T-helper 1 cell (primary cell): ENCODE measurements at regions not wholly inside any gene's neighbourhood (a gene's known extent, or its start where the extent isn't known, plus 50 kb on each side); places are given as distances from the start of the nearest gene placed in this dataset.
"Not testable (repeated sequence)": the region's sequence is repeated elsewhere in the genome, so short reads cannot be mapped to it uniquely, and the experiment has no call there.

Experiments
- DNase-seq, 5 donors: peaks; one replicate each; pipeline ENCODE4 v3.0.0-alpha.2; 2012 to 2020

DNA sequence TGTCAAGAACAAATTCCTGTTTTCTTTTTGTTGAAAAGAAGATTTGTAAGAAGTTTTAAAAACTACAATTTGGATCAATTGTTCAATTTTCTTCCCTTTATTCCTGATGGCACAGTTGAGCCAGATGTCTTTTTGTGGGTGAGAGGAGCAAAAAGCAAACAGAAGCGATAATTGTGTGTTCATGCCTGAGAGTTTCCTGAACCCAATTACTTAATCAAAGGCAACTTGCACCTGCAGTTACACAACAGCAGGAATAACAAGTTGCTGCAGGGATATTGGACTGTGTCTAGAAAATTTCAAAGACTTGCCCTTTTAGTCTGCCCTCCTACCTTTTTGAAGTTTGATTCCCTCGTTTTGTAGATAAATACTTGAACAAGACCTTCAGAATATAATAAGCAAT, 383.6 kb downstream of the DSEL start:
- no peak for DNase-seq

DNA sequence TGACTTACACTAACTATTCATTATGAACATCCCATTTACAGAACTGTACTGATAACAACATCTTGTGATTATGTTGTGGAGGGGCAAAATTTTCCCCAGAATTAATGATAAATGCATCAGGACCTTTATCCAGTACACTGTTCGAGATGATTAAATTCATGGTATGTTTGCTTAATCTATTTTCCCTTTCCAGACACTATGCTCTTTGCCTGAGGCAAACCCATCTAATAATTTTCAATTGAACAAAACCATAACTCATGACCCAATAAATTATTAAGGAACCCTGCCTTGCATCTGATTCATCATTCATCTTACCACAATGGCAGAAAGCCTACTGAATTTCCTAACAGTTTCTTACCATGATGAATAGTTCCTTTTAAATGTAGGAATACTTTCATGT, 385.0 kb downstream of the DSEL start:
- DNase-seq, result no peak

DNA sequence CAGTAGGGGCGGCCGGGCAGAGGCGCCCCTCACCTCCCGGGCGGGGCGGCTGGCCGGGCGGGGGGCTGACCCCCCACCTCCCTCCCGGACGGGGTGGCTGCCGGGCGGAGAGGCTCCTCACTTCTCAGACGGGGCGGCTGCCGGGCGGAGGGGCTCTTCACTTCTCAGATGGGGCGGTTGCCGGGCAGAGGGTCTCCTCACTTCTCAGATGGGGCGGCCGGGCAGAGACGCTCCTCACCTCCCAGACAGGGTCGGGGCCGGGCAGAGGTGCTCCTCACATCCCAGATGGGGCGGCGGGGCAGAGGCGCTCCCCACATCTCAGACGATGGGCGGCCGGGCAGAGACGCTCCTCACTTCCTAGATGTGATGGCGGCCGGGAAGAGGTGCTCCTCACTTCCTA, 389.8 kb downstream of the DSEL start:
- DNase-seq, result not testable (repeated sequence)

DNA sequence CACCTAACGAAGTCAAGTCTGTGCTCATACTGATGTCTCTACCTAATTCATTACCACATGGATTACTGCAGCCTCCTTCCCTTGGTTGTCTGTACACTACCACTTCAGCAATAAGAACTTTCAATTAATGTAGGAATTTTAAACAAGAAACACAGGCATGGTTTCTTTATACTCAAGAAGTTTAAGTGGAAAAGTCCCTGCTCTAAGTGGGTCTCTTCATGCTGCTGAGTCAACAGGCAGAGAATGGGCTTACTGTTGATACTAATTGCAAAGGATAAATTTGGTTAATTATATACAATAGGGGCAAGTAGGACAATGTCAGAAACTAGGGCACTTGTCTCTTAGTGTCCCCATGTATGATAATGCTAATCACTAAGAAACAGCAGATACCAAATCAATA, 392.6 kb downstream of the DSEL start:
- DNase-seq, result no peak

DNA sequence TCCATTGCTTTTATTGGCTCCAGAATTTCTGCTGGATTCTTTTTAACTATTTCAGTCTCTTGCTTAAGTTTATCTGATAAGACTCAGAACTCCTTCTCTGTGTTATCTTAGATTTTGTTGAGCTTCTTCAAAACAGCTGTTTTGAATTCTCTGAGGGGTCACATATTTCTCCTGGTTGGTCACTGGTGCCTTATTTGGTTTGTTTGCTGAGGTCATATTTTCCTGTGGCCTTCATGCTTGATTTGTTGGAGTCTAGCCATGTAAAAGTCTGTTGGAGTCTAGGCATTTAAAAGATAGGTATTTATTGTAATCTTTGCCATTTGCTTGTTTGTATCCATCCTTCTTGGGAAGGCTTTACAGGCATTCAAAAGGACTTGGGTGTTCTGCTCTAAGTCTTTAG, 398.7 kb downstream of the DSEL start:
- DNase-seq, result no peak

DNA sequence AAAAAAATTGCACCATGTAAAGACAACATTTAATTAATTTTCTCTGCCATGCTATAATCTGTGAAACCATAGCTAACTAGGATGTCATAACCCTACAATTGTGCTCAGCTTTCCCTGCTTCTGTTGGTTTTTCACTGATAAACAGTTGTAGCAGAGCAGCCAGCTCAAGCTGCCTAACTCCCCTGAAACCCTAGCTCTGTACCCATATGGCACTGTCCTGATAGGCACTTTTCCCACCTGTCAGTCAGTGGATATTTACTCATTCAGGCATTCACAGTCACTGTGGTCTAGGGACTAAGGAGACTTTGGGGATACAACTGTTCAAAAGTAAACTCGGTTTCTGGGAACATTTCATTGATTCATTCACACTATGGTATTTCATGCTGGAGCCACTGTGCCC, 407.0 kb downstream of the DSEL start:
- DNase-seq, result no peak

DNA sequence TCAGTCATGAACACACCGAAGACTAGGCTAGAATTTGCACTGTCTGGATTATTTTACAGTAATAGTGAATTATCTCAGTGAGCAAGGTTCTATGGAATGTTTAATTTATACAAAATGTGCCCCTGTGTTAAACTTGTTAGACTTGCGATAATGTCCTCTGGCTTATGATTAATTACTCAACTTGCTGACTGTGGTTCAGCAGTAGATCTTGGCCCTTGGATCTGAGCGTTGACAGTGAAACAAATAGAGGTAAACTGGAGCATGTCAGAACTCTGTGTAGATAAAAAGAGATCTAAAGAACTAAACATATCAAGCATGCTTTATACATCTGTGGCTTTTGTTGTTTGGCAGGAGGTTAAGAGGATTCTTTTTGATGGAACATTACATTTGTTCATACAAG, 407.6 kb downstream of the DSEL start:
- no peak for DNase-seq

DNA sequence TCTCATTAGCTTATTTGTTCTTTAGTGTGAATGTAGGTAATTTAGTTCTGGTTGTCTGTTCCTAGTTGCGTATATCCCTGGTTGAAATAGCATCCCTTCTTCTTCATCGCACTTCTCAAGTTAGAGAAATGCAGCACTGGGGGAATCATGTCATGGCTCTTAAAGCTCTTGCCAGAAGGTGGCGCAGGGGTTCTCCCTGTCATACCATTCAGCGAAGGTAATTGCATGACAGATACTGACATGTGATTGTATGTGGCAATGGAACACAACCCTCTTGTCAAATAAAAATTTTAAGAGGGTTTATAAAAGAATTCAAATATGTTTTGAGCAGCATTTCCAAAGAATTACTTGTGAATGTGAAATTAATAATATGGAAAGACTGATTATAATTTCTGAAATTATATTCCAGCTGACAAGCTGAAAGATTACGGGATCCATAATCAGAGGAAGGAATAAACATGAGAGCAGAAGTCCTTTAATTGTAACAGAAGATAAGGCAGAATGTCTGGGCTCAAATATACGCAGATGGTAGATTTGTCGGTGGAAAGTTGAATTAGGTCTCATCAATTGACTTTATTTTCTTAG, 411.7 kb downstream of the DSEL start:
- DNase-seq, result peak in 3 of 5 donors; percentile 2 to 19 (median 17)

DNA sequence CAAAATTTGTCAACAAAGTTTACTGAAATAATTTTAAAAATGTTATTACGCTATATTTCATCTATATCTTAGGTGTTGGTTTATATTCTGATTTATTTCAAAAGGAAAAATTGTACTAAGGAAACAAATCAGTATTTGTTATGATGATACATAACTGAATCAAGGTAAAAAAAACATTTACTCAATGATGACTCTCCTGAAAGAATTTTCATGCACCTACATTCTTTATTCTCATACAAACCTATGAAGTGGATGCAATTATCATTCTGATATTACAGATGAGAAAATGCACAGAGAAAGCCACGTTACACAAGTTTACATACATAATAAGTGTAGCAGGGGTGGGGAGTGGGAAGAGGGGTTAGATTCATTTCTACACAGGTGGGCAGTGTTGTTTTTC, 422.4 kb downstream of the DSEL start:
- DNase-seq, result no peak

DNA sequence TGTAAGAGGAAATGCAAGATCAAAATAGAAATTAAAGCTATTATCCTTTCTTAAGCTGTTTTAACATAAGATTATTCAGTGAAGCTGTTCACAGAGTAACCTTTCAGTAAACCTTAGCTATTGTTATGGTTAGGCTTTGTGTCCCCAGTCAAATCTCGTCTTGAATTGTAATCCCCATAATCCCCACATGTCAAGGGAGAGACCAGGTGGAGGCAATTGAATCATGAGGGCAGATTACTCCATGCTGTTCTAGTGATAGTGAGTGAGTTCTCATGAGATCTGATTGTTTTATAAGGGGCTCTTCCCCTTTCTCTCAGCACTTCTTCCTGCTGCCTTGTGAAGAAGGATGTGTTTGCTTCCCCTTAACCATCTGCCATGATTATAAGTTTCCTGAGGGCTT, 424.4 kb downstream of the DSEL start:
- no peak for DNase-seq

DNA sequence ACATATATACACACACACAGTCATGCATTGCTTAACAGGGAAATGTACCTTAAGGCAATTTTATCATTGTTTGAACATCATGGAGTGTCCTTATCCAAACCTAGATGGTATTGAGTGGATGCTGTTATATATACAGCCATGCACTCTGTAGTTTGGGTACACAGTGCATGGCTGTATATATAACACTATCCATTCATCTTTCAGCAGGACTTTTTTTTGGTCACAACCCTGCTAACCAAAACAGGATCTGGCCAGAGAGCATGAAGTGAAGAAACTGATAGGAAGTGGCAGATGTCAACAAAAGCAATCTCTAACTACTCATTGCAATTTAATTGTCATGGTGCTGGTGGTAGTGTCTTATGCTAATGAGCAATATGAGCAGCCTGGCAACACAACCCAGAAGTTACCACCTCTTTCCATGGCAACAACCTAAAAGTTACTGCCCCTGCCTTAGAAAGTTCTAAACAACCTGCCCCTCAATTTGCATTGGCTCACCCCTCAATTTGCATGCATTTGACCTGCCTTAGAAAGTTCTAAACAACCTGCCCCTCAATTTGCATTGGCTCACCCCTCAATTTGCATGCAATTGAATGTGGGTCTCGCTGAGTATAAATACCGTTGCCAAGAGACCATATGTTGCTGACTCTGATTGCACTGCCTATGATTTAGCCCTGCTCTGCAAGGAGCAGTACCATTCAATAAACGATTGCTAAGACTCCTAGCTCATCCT, 434.9 kb downstream of the DSEL start:
- no peak for DNase-seq

DNA sequence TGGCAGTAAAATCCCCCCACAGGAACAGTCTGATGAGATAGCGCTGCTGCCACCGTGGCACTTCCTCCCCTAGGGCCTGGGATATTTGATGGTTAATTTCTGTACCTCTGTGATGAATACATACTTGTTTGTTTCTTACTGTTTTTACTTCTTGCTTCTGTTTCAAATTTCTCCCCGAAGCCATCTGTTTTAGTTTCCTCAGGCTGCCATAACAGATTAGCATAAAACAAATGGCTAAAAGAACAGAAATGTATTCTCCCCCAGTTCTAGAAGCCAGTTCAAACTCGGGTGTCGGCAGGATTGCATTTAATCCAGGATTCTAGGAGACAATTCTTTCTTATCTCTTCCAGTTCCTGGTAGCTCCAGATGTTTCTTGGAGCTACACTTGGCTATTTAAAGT, 435.9 kb downstream of the DSEL start:
- no peak for DNase-seq

DNA sequence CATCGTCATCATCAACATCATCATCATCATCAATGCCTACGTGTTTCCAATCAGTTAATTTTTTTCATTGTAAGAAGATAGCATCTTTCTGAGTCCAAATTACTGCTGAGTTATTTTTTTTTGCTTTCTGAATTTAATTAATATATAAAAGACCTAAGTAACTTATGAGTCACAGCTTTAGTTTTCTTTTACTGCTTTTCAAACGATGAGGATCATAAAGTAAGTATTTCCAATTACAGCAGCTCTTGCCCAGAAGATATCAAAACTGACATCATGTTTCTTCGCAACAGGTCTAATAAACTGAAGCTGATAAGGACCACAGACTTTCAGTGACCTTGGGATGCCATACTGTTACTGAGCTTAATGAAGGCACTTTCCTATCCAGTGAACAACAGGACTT, 442.2 kb downstream of the DSEL start:
- DNase-seq, result no peak

DNA sequence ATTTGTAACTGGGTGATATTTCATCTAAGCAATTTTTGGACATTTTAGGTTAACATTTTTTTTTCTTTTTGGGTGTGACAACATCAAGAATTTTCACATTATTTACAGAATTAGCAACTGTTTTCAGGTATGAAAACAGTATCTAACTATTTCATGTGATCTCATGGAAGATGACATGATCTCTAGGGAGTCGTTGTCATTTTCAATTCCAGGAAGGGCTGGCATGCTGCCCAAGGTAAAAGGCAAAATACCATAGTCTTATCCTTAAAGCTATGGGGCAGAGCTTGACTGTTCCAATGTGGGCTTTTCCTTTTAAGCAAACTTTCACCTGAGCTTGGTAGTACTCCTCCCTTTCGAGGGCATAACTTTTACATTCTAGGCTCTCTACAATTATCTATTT, 443.7 kb downstream of the DSEL start:
- no peak for DNase-seq

DNA sequence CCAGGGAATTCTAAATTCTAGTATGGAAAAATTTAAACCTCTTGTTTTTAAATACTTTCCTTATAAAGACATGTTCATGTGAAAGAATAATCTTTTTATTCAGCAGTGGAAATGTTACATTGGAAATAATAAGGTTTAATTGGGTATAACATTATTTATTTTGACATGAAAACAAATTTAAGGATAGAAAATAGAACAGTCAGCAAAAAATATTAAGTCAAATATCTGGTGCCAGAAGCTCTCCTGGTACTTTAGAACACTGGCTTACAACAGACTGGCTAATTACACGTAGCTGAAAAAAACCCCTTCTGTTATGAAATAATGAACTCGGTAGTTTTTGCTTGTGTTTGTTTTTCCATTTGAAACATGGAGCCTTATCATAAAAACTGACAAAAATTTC, 447.9 kb downstream of the DSEL start:
- DNase-seq, result no peak

DNA sequence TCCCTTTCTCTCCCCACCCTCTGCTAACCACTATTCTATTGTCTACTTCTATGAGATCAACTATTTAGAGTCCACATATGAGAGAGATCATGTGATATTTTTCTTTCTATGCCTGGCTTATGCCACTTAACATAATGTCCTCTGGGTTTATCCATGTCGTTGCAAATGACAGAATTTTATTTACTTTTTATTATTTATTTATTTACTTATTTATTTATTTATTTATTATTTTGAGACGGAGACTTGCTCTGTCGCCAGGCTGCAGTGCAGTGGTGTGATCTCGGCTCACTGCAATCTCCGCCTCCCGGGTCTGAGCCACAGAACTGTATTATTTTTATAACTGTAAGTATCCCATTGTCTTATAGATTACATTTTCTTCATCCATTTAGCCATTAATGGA, 443.4 kb upstream of the CDH19 start:
- no peak for DNase-seq

DNA sequence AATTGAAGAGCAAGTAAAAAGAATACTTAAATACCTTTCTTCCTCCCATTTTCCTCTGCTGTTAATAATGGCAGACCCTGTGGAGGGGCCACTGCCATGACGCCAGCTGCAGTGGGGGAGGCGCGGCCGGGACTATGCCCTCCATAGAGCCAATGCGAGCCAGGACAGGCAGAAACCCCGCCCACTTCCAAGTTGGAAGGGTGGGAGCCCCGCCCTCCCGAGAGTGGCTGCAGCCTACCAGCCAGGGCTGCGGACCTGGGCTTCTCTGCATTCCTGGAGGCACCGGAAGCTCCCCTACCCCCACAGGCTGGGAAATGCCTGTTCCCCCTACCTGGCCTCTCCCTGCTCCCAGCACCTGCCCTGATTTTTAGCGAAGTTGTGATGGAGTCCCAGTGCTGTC, 439.4 kb upstream of the CDH19 start:
- no peak for DNase-seq

DNA sequence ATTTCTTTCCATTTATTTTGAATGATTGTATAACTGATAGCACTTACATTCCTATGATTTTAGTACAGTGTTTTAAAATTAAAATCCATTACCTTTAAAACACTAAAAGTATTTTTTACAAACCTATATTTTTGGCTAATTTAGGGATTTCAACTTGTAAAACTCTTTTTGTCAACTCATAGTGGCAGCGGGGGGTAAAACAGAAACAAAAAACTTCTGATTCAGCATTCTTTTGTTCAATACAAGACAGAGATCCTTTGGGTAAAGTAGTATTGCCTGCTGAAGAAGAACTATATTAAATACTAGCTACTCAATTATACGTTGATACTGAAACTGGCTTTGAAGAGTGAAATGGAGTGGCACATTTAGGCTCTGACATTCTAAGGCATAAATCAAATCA, 437.4 kb upstream of the CDH19 start:
- DNase-seq, result no peak

DNA sequence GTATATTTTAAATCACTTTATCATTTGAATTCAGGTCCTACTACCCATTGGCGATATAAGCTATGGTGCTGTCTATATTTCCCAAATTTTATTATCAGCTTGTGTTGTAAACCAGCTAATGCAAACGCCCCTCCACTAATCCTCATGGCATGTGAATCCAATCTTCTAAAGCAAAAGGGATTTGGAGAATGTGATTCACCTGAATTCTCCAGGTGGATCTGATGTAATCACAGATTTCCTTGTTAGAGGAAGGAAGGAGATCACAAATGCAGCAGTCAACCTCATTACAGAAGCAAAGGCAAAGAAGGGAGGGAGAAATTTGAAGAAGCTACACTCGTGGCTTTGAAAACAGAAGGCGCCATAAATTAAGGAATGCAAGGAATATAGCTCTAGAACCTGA, 431.1 kb upstream of the CDH19 start:
- DNase-seq, result no peak

DNA sequence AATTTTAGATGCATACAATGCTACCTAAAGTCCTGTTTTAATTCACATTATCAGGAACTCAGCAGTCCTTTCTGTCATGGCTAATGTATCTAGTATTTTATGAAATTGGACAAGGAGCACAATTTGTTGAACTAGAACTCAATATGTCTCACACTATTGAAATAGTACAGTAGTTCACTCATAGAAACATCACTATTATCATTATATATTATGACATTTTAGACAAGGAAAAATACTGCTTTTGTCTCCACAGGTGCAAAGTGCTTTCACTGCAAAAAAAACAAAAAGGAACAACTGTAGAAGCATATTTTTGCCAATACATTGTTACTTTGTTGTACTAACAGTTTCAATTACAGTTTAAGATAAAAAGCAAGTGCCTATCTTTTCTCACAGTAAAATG, 419.2 kb upstream of the CDH19 start:
- DNase-seq, result no peak

DNA sequence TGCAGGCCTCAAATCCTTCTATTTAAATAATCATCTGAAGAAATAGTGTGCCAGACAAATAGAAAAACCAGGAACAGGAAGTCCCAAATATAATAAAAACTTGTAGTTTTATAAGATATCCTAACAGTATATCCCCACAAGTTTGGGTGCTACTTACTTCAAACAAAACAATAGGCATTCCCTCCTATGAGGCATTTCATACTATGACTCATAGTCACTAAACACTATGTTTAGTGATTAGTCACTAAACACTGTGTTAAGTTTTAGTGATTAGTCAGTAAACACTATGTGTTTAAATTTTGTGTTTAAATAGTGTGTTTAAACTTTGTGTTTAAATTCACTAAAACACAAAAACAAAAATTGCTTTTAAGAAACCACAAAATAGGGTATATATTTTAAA, 407.0 kb upstream of the CDH19 start:
- DNase-seq, result no peak

DNA sequence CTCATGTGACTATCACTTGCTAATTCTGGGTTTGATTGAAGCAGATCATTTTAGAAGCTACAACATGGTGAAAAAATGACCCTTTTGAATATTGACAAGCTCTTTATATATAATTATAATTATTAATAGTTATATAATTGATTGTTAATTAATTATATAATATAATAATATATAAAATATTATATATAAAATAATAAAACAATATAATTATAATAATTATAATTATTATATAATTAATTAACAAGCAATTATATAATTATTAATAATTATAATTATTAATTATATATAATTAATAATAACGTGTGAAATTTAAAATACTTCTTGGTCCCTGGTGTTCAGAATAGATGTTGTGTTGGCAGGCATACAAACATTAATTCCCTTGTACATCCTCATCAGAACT, 404.1 kb upstream of the CDH19 start:
- DNase-seq, result no peak

DNA sequence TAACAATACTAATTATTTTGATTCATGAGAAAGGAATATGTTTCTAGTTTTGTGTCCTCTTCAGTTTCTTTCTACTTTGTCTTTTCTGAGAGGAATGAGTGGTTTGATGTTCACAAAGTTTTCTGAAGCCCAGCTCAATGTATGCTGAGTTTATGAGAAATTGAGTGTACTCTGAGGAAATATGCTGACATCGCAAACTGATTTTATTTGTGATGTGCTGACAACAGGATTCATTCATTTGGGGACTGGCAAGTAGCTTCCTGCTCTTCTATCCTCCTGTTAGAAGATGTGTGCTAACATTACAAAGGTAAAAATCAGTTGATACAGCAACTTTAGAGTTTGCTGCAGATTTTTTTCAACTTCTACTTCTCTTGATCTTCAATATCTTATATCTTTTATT, 403.2 kb upstream of the CDH19 start:
- DNase-seq, result no peak

DNA sequence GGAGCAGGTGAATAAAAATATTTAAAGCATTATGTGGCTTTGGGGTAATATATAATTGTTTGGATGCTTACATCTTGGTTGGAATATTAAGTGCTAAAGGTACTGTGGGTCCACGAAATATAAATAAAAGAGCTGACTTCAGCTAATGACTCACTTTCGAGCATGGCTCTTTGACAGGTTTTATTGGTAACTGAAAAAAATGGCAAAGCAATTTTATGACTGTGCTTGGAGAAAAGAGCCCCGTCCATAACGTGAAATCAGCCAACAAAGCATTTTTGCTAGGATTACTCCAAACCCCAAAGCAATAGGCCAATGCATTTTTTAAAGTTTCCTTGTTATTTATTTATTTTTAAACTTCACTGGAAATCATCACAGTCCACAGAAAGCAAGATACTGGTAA, 397.2 kb upstream of the CDH19 start:
- DNase-seq, result no peak

DNA sequence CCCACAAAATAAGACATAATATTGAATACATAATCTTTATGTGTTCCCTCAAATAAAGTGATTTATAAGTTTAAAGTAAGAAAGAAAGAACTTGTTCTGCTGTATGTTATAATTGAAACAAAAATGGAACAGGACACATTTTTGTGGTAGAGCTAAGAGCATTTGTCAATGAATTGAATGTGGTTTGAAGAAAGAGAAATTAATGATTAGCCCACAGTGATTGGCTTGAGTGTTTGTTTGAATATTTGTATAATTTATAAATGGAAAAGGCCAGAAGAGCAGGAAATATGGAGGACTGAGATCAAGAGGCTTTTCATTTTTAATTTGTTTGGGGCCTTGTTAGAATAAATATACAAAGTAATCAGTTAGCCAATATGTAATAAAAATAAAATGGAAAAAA, 395.1 kb upstream of the CDH19 start:
- DNase-seq, result no peak
